LNCaP clone FGC (cell line): ENCODE measurements at regions not wholly inside any gene's neighbourhood (a gene's known extent, or its start where the extent isn't known, plus 50 kb on each side); places are given as distances from the start of the nearest gene placed in this dataset.

ENCODE experiments used
- DNase-seq: peaks from one replicate; pipeline ENCODE4 v3.0.0-alpha.2; 2011; ENCODE audit warnings: low read depth
- H3K4me3 ChIP-seq: 2 replicates; pipeline ENCODE4 v1.5.1; 2011; ENCODE audit warnings: mild to moderate bottlenecking, low read depth, low read length, control low read depth
- TF ChIP-seq, protein P1 (sequence below): IDR thresholded peaks from 2 replicates; pipeline ENCODE4 v1.5.1; 2012; ENCODE audit warnings: mild to moderate bottlenecking; ENCODE audit not compliant: control insufficient read depth, insufficient read depth; ENCODE audit errors: extremely low read depth

DNA sequence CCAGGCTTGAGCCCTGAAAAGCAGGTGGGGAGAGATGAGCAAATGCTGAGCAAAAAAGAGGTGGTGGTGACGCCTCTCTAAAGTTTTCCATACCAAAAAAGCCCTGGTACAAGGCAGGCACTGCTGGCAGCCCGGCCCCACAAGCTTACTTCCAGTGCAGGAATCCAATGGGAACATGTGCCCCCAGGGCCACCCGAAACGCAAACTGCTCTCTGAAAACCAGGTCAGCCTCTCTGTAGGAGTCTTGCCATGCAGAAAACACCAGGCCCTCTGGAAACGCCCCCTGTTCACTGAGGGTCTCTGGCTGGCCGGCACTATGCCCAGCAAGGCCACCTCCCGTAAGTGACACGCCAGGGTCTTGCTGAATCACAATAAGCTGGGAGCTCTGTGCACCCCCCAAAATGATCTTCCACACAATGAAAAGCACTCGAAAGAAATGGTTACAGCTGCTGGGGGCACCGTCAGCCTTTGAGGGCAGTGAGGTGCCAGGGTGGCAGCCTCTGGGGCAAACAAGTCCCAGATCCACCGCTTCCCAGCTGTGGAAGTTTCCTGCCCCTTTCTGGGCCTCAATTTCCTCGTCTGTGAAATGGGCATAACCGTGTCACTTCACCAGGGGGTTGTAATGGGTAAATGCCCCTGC, 170.5 kb downstream of the TOMM20 start:
- no peak for DNase-seq
- TF ChIP-seq, protein P1, sequence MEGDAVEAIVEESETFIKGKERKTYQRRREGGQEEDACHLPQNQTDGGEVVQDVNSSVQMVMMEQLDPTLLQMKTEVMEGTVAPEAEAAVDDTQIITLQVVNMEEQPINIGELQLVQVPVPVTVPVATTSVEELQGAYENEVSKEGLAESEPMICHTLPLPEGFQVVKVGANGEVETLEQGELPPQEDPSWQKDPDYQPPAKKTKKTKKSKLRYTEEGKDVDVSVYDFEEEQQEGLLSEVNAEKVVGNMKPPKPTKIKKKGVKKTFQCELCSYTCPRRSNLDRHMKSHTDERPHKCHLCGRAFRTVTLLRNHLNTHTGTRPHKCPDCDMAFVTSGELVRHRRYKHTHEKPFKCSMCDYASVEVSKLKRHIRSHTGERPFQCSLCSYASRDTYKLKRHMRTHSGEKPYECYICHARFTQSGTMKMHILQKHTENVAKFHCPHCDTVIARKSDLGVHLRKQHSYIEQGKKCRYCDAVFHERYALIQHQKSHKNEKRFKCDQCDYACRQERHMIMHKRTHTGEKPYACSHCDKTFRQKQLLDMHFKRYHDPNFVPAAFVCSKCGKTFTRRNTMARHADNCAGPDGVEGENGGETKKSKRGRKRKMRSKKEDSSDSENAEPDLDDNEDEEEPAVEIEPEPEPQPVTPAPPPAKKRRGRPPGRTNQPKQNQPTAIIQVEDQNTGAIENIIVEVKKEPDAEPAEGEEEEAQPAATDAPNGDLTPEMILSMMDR = no peak
- no peak overlapping the region for H3K4me3 ChIP-seq

DNA sequence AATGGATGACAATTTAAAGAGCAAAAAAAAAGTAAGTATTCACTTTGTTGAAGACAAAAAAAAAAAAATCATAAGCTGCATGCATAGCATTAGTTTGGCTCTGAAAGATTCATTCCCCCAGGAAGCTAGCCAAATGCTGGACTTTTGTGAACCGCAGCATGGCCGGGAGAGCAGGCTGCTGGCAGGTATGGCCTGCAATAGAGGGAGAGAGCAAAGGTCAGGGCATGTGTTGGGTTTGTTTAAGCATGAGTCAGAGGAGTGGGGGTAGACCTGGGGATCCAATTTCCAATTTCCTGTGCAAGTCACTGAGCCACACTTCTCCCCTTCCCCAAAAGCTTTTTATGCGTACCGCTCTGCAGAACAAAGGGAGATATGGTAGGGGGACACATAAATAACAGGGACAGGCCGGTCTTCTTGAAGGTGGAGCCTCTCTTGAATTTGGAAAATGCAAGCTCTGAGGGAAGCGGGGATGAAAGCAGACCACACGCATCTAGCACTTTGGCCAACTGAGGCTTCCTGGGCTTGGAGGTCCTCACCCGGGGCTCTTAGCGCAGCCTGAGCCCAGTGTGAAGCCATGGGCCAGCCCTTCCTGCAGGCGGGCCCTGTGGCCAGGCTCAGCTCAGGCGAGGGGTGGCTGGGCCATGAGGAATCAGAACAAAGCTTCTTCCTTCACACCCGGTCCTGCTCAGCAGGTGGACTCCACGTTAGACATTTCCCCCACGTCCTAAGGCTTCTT, 171.1 kb downstream of the TOMM20 start:
- H3K4me3 ChIP-seq = no peak overlapping the region
- TF ChIP-seq, protein P1 = no peak
- peak; percentile 70 for DNase-seq

DNA sequence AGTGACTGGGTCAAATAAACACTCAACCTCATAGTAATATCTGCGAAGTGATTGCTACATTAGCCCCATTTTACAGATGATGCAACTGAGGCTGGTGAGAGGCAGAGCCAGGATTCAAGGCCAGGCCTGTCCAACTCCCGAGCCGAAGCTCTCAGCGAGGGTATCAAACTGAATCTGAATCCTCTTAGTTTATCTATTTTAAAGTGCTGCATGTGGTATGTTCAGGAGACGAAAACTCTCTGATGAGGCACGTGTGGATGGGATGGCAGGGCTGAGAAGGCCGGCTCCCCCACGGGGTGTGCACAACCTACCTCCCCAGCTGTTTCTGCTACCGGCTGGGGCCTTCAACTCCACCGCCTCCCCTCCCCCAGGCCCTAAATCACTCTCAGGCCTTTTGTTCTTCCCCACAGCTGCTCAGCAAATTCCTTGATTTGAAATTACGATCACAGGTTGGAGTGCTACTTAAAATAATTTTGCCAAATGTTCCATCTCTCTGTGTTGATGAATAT, 171.8 kb downstream of the TOMM20 start:
- TF ChIP-seq, protein P1 = no peak
- no peak for DNase-seq
- no peak overlapping the region for H3K4me3 ChIP-seq

DNA sequence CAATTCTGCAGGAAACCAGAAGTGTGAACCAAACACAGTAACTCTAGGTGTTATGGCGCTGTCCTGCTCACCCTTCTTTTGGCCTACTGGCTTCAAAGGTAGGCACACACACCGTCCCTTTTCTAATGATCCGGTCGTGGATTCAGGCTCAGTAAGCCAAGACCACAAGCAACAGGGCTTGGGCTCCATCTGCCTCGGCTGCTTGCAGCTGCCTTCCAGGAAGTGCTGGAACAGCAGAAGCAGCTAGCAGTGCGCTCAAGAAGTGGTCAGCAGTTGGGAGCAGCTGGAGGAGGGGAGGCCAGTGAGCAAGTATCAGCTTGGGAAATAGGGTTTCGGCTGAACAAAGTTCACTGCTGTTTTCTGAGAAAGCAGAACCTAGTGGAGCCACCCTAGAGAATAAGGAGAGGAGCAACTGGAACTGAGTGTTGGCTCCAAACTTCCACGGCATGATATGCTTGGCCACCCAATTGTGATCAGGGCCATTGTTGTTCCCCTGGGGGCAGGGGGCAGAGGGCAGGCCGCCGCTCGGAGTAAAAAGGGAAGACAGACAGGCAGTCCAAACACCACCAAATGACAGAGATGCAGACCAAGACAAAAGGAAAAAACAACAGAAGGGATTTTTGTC, 173.4 kb downstream of the TOMM20 start:
- no peak overlapping the region for H3K4me3 ChIP-seq
- DNase-seq = no peak
- TF ChIP-seq, protein P1 = no peak

DNA sequence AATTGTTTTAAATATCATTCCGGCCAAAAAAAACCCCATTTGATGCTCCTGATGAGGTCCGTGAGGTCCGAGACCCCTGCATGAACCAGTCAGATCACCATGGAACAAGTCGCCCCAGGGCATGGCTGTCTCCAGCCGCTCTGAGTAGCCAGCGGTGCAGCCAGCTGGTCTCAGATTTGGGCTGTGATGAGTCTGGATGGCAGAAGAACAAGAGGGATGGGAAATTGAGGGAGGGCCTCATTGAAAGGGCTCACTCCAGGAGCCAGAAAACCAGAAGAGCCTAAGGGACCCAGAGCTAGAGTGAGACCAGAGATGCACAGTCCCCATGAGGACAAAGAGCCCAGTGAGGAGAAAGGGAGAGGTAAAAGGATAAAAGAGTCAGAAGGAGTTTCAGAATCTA, 174.0 kb downstream of the TOMM20 start:
- TF ChIP-seq, protein P1 = no peak
- no peak for DNase-seq
- H3K4me3 ChIP-seq = no peak overlapping the region

DNA sequence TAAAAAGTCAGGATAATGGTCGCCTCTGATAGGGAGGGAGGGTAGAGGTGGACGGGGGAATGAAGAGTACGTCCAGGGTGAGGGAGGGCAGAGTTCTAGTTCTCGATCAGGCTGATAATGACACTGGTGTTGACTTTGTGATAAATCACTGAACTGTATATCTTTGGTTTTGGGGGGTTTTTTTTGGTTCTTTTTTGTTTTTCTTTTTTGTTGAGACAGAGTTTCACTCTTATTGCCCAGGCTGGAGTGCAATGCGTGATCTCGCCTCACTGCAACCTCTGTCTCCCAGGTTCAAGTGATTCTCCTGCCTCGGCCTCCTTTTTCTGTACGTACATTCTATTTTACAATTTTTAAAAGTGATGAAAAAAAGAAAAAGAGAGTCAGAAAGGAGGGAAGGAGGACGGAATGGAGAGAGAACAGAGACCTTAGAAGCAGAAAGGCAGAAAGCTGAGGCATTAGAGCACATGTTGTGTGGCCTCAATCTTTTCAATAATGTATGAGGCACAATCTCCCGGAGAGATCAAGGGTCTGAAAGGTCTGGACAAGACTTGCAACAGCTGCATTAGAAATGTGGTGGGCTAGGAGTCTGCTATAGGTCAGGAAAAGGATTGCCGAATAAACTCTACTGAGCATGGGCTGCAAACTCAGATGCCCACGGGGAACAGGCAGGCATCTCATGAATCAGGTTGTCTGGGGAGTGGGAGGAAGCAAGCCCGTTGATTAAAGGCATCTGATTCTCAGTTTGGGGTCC, 174.8 kb downstream of the TOMM20 start:
- TF ChIP-seq, protein P1 = no peak
- H3K4me3 ChIP-seq = no peak overlapping the region
- no peak for DNase-seq
